Chondrocyte (in vitro differentiated cells): ENCODE measurements at regions not wholly inside any gene's neighbourhood (a gene's known extent, or its start where the extent isn't known, plus 50 kb on each side); places are given as distances from the start of the nearest gene placed in this dataset.

Experiments used
- DNase-seq: peaks from one replicate; pipeline ENCODE4 v3.0.0; 2021; ENCODE audit warnings: mixed read lengths, low spot score
- H3K27ac Mint-ChIP-seq: one replicate; pipeline ENCODE4 v1.8.0; 2021; ENCODE audit warnings: mild to moderate bottlenecking, moderate library complexity, mixed read lengths; ENCODE audit not compliant: unreplicated experiment
- H3K27me3 Mint-ChIP-seq: 2 replicates; pipeline ENCODE4 v1.8.0; 2021; ENCODE audit warnings: low read depth, mixed read lengths
- H3K36me3 Mint-ChIP-seq: 2 replicates; pipeline ENCODE4 v1.8.0; 2021; ENCODE audit warnings: low read depth, mixed read lengths
- H3K4me1 Mint-ChIP-seq: 2 replicates; pipeline ENCODE4 v1.8.0; 2021; ENCODE audit warnings: low read depth, mild to moderate bottlenecking, mixed read lengths
- H3K4me3 Mint-ChIP-seq: one replicate; pipeline ENCODE4 v1.8.0; 2021; ENCODE audit warnings: mild to moderate bottlenecking, moderate library complexity, mixed read lengths; ENCODE audit not compliant: unreplicated experiment
- H3K9me3 Mint-ChIP-seq: 2 replicates; pipeline ENCODE4 v1.8.0; 2021; ENCODE audit warnings: low read depth, mixed read lengths
- TF ChIP-seq, protein P1 (sequence below): fragments of 200-600 bp; sonication (generic); IDR thresholded peaks from 2 replicates; pipeline ENCODE4 v1.5.0; 2021; ENCODE audit warnings: antibody characterized with exemption, mild to moderate bottlenecking, moderate library complexity

DNA sequence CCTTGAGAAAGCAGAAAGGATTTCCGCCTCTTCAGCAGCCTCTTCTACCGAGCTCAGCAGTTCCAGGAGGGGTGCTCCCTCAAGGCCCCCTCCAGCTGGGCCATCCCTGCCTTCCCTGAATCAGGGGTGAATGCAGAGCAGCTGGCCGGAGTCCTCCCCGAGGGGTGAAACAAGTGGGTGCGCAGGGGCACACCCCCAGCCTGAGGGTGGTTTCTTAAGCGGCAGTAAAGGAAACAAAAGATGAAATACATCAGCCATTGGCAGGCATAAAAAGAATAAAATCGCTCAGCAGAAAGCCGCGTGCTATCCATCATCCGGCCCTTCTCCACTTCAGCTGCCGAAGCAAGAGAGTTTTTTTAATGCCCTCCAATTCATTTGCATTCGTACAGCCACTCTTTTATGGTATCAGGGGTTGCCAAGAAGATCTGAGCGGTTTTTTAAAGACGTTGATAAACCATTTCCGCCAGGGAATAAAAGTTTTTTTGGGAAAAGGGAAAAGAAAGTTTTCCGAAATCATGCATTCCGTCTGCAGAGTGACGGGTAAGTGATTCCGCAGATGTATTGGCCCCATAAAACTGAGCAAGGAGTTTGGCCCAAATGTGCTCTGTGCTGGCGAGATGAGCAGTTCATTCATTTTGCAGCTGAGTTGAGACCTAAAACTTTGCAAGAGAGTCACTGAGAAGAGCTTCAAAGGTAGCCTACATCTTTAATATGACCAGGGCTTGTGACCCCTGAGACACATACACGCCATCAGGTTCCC, 73.7 kb upstream of the ZC3H12A start:
- H3K36me3 Mint-ChIP-seq, result no peaks in the 10 kb centered on the region
- TF ChIP-seq, protein P1, sequence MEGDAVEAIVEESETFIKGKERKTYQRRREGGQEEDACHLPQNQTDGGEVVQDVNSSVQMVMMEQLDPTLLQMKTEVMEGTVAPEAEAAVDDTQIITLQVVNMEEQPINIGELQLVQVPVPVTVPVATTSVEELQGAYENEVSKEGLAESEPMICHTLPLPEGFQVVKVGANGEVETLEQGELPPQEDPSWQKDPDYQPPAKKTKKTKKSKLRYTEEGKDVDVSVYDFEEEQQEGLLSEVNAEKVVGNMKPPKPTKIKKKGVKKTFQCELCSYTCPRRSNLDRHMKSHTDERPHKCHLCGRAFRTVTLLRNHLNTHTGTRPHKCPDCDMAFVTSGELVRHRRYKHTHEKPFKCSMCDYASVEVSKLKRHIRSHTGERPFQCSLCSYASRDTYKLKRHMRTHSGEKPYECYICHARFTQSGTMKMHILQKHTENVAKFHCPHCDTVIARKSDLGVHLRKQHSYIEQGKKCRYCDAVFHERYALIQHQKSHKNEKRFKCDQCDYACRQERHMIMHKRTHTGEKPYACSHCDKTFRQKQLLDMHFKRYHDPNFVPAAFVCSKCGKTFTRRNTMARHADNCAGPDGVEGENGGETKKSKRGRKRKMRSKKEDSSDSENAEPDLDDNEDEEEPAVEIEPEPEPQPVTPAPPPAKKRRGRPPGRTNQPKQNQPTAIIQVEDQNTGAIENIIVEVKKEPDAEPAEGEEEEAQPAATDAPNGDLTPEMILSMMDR, result no peak
- no peak for DNase-seq
- no peaks in the 10 kb centered on the region for H3K4me1 Mint-ChIP-seq
- H3K27me3 Mint-ChIP-seq, result peaks cover 57% of the 10 kb centered on the region
- no peaks in the 10 kb centered on the region for H3K9me3 Mint-ChIP-seq
- H3K27ac Mint-ChIP-seq, result no peak overlapping the region
- H3K4me3 Mint-ChIP-seq, result no peak overlapping the region

DNA sequence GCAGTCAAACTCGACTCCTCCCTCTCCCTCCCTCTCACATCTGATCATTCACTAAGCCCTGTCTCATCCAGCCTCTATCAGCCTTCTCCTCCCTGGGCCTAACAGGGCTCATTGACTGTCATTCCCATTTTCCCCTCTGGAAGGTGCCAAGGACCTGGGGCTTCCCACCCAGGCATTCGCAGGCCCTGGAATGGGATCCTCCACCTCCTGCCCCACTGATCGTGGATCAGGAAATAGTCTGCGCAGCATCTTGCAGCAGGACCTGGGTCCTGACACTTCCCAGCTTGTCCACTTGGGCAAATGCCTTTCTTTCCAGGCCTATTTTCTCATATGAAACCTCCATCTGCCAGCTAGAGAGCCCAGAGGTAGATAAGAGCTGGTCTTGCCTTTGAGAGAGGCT, 71.2 kb upstream of the ZC3H12A start:
- Mint-ChIP-seq H3K36me3 (no peaks in the 10 kb centered on the region), H3K9me3 (no peaks in the 10 kb centered on the region), H3K4me1 (no peaks in the 10 kb centered on the region), H3K27me3 (peaks cover 47% of the 10 kb centered on the region), H3K4me3 (no peak overlapping the region), H3K27ac (no peak overlapping the region)
- TF ChIP-seq, protein P1, result no peak
- DNase-seq, result peak; percentile 25

DNA sequence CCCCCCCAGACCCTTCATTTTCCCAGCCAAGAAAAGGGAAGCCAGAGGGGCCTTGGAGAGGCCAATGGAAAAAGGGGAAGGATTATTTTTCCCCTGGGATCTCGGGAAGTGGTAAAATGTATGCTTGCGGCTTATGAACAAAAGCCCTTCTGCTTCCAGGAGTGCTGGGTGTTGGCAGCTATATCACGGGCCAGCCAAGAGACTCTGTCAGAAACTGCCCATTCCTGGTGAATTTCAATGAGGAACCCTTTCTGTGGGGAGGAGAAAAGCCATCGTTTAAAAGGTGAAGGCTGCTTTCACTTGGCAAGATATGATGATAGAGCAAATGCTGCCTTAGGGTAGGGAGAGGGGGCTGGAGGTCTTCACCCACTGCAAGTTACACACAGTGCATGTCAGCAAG, 69.7 kb upstream of the ZC3H12A start:
- no peaks in the 10 kb centered on the region for H3K4me1 Mint-ChIP-seq
- TF ChIP-seq, protein P1, result no peak
- H3K4me3 Mint-ChIP-seq, result no peak overlapping the region
- no peak for DNase-seq
- H3K27me3 Mint-ChIP-seq, result peaks cover 47% of the 10 kb centered on the region
- no peaks in the 10 kb centered on the region for H3K36me3 Mint-ChIP-seq
- no peak overlapping the region for H3K27ac Mint-ChIP-seq
- H3K9me3 Mint-ChIP-seq, result no peaks in the 10 kb centered on the region

DNA sequence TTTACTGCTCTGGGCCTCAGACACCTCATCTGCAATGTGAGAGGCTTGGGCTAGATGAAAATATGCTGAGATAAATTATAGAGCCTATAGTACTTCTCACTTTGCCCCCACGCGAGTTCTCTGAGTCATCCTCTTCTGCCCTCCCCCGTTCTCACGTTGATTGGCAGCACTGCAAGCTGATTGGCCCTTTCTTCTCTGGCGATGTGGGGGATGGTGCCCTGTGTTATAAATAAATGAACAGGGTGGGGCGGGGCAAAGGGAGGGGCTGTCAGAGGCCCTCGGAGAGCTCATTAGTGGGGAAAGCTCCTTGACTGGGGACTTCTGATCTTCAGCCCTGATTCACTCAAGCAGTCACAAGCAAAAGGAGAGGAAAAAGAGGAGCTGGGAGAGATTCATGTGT, 64.3 kb upstream of the ZC3H12A start:
- TF ChIP-seq, protein P1, result no peak
- Mint-ChIP-seq H3K4me3 (no peak overlapping the region), H3K36me3 (no peaks in the 10 kb centered on the region), H3K27me3 (peaks cover 15% of the 10 kb centered on the region), H3K27ac (no peak overlapping the region), H3K9me3 (no peaks in the 10 kb centered on the region), H3K4me1 (no peaks in the 10 kb centered on the region)
- peak; percentile 18 for DNase-seq

DNA sequence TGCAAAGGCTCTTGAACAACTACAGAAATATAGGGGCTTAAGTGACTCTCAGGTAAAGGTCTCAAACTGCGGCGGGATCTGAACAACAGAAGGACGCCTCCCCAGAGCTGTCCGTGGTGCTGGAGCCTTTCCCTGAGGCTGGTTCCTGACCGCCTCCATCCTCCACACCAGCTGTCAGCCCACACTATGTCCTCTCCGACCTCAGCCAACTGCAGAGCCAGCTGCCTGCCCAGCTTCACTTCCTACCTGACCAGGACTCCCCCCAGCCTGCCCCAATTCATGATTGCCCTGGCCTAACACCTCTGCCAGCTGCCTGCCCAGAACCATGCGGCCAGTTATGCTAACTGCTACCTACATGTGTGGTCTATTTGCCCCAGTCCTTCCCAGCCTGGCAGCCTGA, 63.6 kb upstream of the ZC3H12A start:
- TF ChIP-seq, protein P1, result no peak
- H3K36me3 Mint-ChIP-seq, result peaks cover 2% of the 10 kb centered on the region
- peaks cover 5% of the 10 kb centered on the region for H3K9me3 Mint-ChIP-seq
- H3K27me3 Mint-ChIP-seq, result peaks cover 14% of the 10 kb centered on the region
- peak; percentile 83 for DNase-seq
- no peak overlapping the region for H3K4me3 Mint-ChIP-seq
- H3K4me1 Mint-ChIP-seq, result no peaks in the 10 kb centered on the region
- H3K27ac Mint-ChIP-seq, result no peak overlapping the region
